ENCODE measurements at regions not wholly inside any gene's neighbourhood (a gene's known extent, or its start where the extent isn't known, plus 50 kb on each side); places are given as distances from the start of the nearest gene placed in this dataset.

GRCh38 chr2:67208887-67209500 lies 188.1 kb upstream of the ETAA1 start:
- TF ChIP-seq TCF7L2 (IDR thresholded peaks at IDR 0.05; ENCODE audit: borderline replicate concordance, low read depth, low read length) (no peak), ZNF394 (tag by site-specific recombination; IDR thresholded peaks at IDR 0.05; ENCODE audit: borderline replicate concordance) (no peak)
